ENCODE measurements at regions not wholly inside any gene's neighbourhood (a gene's known extent, or its start where the extent isn't known, plus 50 kb on each side); places are given as distances from the start of the nearest gene placed in this dataset.

- Histone ChIP-seq H3K27ac (no peak overlapping the region), H3K9me3 (no peaks in the 10 kb centered on the region), H3K27me3 (no peaks in the 10 kb centered on the region), H3K4me1 (no peaks in the 10 kb centered on the region), H3K36me3 (ENCODE audit: low read depth, missing control alignments) (no peaks in the 10 kb centered on the region), H3K4me3 (no peak overlapping the region)
- TF ChIP-seq CTCF (IDR thresholded peaks at IDR 0.05), result no peak
- TF ChIP-seq POLR2A (IDR thresholded peaks at IDR 0.05), result no peak
- intact Hi-C loops (cut with DNase I; ENCODE audit: low total_unique reads), result no loop called here
- no peak for DNase-seq
- WGBS, 2 donors, result 58 to 71% methylated on average over 4 of the region's 4 CpGs
These were observed 918.4 kb upstream of the MANEA start for GRCh38 chr6:94658929-94659328.

- Histone ChIP-seq H3K36me3 (ENCODE audit: low read depth, missing control alignments) (no peaks in the 10 kb centered on the region), H3K4me3 (no peak overlapping the region), H3K9me3 (no peaks in the 10 kb centered on the region), H3K4me1 (no peaks in the 10 kb centered on the region), H3K27ac (no peak overlapping the region), H3K27me3 (no peaks in the 10 kb centered on the region)
- TF ChIP-seq CTCF (IDR thresholded peaks at IDR 0.05) (no peak), POLR2A (IDR thresholded peaks at IDR 0.05) (no peak)
- intact Hi-C loops (cut with DNase I; ENCODE audit: low total_unique reads), result no loop called here
- DNase-seq, result no peak
- 84 to 90% methylated on average over 3 of the region's 3 CpGs for WGBS, 2 donors
These were observed 926.1 kb upstream of the MANEA start for GRCh38 chr6:94651239-94651638.

- Histone ChIP-seq H3K27me3 (no peaks in the 10 kb centered on the region), H3K27ac (no peak overlapping the region), H3K36me3 (ENCODE audit: low read depth, missing control alignments) (no peaks in the 10 kb centered on the region), H3K4me1 (no peaks in the 10 kb centered on the region), H3K4me3 (no peak overlapping the region), H3K9me3 (no peaks in the 10 kb centered on the region)
- intact Hi-C loops (cut with DNase I; ENCODE audit: low total_unique reads), result no loop called here
- no peak for DNase-seq
- no peak for TF ChIP-seq POLR2A (IDR thresholded peaks at IDR 0.05)
- TF ChIP-seq CTCF (IDR thresholded peaks at IDR 0.05), result no peak
These were observed 932.1 kb upstream of the MANEA start for GRCh38 chr6:94645191-94645590.

- H3K9me3 ChIP-seq, result no peaks in the 10 kb centered on the region
- intact Hi-C loops (cut with DNase I; ENCODE audit: low total_unique reads), result no loop called here
- H3K4me1 ChIP-seq, result no peaks in the 10 kb centered on the region
- no peak for DNase-seq
- no peak overlapping the region for H3K4me3 ChIP-seq
- 82 to 84% methylated on average over 5 of the region's 5 CpGs for WGBS, 2 donors
- no peaks in the 10 kb centered on the region for H3K36me3 ChIP-seq (ENCODE audit: low read depth, missing control alignments)
- H3K27ac ChIP-seq, result no peak overlapping the region
- TF ChIP-seq CTCF (IDR thresholded peaks at IDR 0.05) (no peak), POLR2A (IDR thresholded peaks at IDR 0.05) (no peak)
- H3K27me3 ChIP-seq, result no peaks in the 10 kb centered on the region
These were observed 937.8 kb upstream of the MANEA start for GRCh38 chr6:94639564-94639963.

GRCh38 chr6:94636780-94637385 is 940.5 kb upstream of the MANEA start:
- H3K4me1 ChIP-seq, result no peaks in the 10 kb centered on the region
- no peak overlapping the region for H3K4me3 ChIP-seq
- no peaks in the 10 kb centered on the region for H3K27me3 ChIP-seq
- H3K36me3 ChIP-seq (ENCODE audit: low read depth, missing control alignments), result no peaks in the 10 kb centered on the region
- DNase-seq, result no peak
- H3K9me3 ChIP-seq, result no peaks in the 10 kb centered on the region
- 44 to 50% methylated on average over 4 of the region's 4 CpGs for WGBS, 2 donors
- intact Hi-C loops (cut with DNase I; ENCODE audit: low total_unique reads), result no loop called here
- TF ChIP-seq CTCF (IDR thresholded peaks at IDR 0.05), result no peak
- no peak for TF ChIP-seq POLR2A (IDR thresholded peaks at IDR 0.05)
- no peak overlapping the region for H3K27ac ChIP-seq
